Thyroid gland (tissue), 4 donors: ENCODE measurements at regions not wholly inside any gene's neighbourhood (a gene's known extent, or its start where the extent isn't known, plus 50 kb on each side); places are given as distances from the start of the nearest gene placed in this dataset.

Experiments used
- DNase-seq, 2 donors: peaks; one replicate each; pipeline ENCODE4 v3.0.0-alpha.2; 2019
- H3K27ac ChIP-seq, 3 donors: fragments of 200-600 bp; sonication (generic); 1 replicate in 2 of 3; 2 replicates in 1 of 3; pipeline ENCODE4 v1.5.1; 2016 to 2019; ENCODE audit warnings: mild to moderate bottlenecking in 1 of 3, moderate library complexity in 1 of 3
- H3K27me3 ChIP-seq: fragments of 200-600 bp; sonication (generic); one replicate; pipeline ENCODE4 v1.5.1; 2019
- H3K36me3 ChIP-seq, 2 donors: fragments of 200-600 bp; sonication (generic); one replicate each; pipeline ENCODE4 v1.5.1; 2016 to 2019
- H3K4me1 ChIP-seq, 2 donors: fragments of 200-600 bp; sonication (generic); one replicate each; pipeline ENCODE4 v1.5.1; 2017 to 2019
- H3K4me3 ChIP-seq, 3 donors: fragments of 200-600 bp; sonication (generic); replicated peaks in 1 of 3; 1 replicate in 2 of 3; 2 replicates in 1 of 3; pipeline ENCODE4 v1.5.1; 2016; ENCODE audit warnings: mild to moderate bottlenecking in 1 of 3
- H3K9me3 ChIP-seq: fragments of 200-600 bp; sonication (generic); one replicate; pipeline ENCODE4 v1.5.1; 2017
- CTCF ChIP-seq, 6 experiments: fragments of 200-600 bp in 3 of 6; fragments of 450-650 bp in 3 of 6; sonication (generic) in 3 of 6; IDR thresholded peaks; one replicate each; pipeline ENCODE4 v1.5.1; 2016 to 2019; ENCODE audit warnings: antibody characterized with exemption in 6 of 6, mild to moderate bottlenecking in 2 of 6, inconsistent platforms in 1 of 6, moderate library complexity in 1 of 6
- POLR2A ChIP-seq, 2 donors: fragments of 450-650 bp; IDR thresholded peaks; one replicate each; pipeline ENCODE4 v1.6.1; 2017; ENCODE audit warnings: antibody characterized with exemption in 2 of 2, mild to moderate bottlenecking in 2 of 2, moderate library complexity in 1 of 2
- WGBS, 2 donors: methylation state at CpG; one replicate each; pipeline ENCODE4 v1.1.5; 2017; 5-methylcytosine and 5-hydroxymethylcytosine counted together
- intact Hi-C: fragments of 100-400 bp; cut with DNase I; formaldehyde crosslinking; loops from one replicate; pipeline ENCODE4 v1.15.1; 2023

- H3K4me1 ChIP-seq: no peaks in the 10 kb centered on the region
- H3K36me3 ChIP-seq: no peaks in the 10 kb centered on the region
- no peaks in the 10 kb centered on the region for H3K9me3 ChIP-seq
- no peaks in the 10 kb centered on the region for H3K27me3 ChIP-seq
- intact Hi-C loops: no loop called here
- 82 to 84% methylated on average over 7 of the region's 7 CpGs for WGBS, 2 donors
- no peak for TF ChIP-seq POLR2A (IDR thresholded peaks at IDR 0.05)
- TF ChIP-seq CTCF (IDR thresholded peaks at IDR 0.05): no peak
- no peak overlapping the region for H3K4me3 ChIP-seq
- H3K27ac ChIP-seq: no peak overlapping the region
- DNase-seq: no peak
Measured at GRCh38 chr21:27157097-27157496, 190.2 kb upstream of the ADAMTS5 start.

DNA sequence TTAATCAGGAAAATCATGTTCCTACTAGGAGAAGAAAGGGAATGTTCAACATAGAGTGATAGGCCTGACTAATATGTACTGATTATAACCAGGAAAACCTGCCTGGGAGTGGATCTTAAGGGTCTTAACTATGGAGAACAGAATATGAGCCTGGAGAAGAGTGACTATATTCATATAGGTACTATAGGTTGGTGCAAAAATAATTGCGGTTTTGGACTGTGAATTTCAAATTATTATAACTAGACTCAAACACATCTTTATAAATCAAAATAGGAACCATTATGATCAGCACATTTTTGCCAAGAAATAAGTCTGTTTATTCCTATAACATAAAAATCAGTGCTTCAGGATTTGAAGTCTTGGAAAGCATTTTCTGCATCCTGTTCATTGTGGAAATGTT is 189.8 kb upstream of the ADAMTS5 start:
- Histone ChIP-seq H3K36me3 (no peaks in the 10 kb centered on the region), H3K27me3 (no peaks in the 10 kb centered on the region), H3K4me1 (no peaks in the 10 kb centered on the region), H3K4me3 (no peak overlapping the region), H3K9me3 (no peaks in the 10 kb centered on the region), H3K27ac (no peak overlapping the region)
- 94 to 96% methylated on average over 1 of the region's 1 CpG for WGBS, 2 donors
- intact Hi-C loops: no loop called here
- DNase-seq: no peak
- TF ChIP-seq POLR2A (IDR thresholded peaks at IDR 0.05): no peak
- no peak for TF ChIP-seq CTCF (IDR thresholded peaks at IDR 0.05)

- H3K27ac ChIP-seq: no peak overlapping the region
- 92 to 93% methylated on average over 1 of the region's 1 CpG for WGBS, 2 donors
- intact Hi-C loops: no loop called here
Measured at GRCh38 chr21:27155130-27155500, 188.2 kb upstream of the ADAMTS5 start.

GRCh38 chr21:27154451-27155129 is 187.7 kb upstream of the ADAMTS5 start:
- WGBS, 2 donors: 73 to 85% methylated on average over 4 of the region's 4 CpGs
- Histone ChIP-seq H3K36me3 (no peaks in the 10 kb centered on the region), H3K9me3 (no peaks in the 10 kb centered on the region), H3K27me3 (no peaks in the 10 kb centered on the region), H3K4me1 (no peaks in the 10 kb centered on the region), H3K27ac (no peak overlapping the region), H3K4me3 (no peak overlapping the region)
- DNase-seq: no peak
- intact Hi-C loops: no loop called here
- TF ChIP-seq POLR2A (IDR thresholded peaks at IDR 0.05) (no peak), CTCF (IDR thresholded peaks at IDR 0.05) (no peak)

More at GRCh38 chr21:27155130-27155500, 188.2 kb upstream of the ADAMTS5 start:
- Histone ChIP-seq H3K36me3 (no peaks in the 10 kb centered on the region), H3K4me1 (no peaks in the 10 kb centered on the region), H3K4me3 (no peak overlapping the region), H3K27me3 (no peaks in the 10 kb centered on the region), H3K9me3 (no peaks in the 10 kb centered on the region)
- TF ChIP-seq POLR2A (IDR thresholded peaks at IDR 0.05) (no peak), CTCF (IDR thresholded peaks at IDR 0.05) (no peak)
- no peak for DNase-seq

DNA sequence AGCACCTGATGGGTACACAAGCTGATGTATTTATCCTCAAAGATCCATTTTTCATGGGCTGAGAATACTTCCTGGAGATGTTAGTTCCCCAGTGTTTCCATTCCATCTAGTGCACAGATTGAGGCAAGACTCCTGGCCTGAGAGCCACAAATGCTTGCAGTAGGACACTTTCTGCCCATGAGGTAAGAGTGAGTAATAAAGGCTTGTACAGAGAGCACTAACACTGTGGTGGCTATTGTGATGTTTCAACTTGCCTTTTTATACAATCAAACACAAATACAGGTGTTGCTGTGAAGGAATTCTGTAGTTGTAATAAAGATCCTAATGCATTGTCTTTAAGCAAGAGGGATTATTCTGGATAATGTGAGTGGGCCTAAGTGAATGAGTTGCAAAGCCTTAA is 186.1 kb upstream of the ADAMTS5 start:
- H3K27me3 ChIP-seq: no peaks in the 10 kb centered on the region
- TF ChIP-seq POLR2A (IDR thresholded peaks at IDR 0.05) (no peak), CTCF (IDR thresholded peaks at IDR 0.05) (no peak)
- intact Hi-C loops: no loop called here
- no peaks in the 10 kb centered on the region for H3K9me3 ChIP-seq
- H3K4me3 ChIP-seq: no peak overlapping the region
- no peak for DNase-seq
- H3K4me1 ChIP-seq: no peaks in the 10 kb centered on the region
- no peak overlapping the region for H3K27ac ChIP-seq
- H3K36me3 ChIP-seq: no peaks in the 10 kb centered on the region
